ENCODE measurements at regions not wholly inside any gene's neighbourhood (a gene's known extent, or its start where the extent isn't known, plus 50 kb on each side); places are given as distances from the start of the nearest gene placed in this dataset.

GRCh38 chr3:177318559-177318958 lies 121.3 kb upstream of the TBL1XR1 start:
- no peak for TF ChIP-seq ZNF274 (IDR thresholded peaks at IDR 0.05; ENCODE audit: low read depth, low read length)
- no peak overlapping the region for H3K4me3 ChIP-seq (ENCODE audit: low read length)

GRCh38 chr3:177320765-177321247 lies 123.5 kb upstream of the TBL1XR1 start:
- H3K4me3 ChIP-seq (ENCODE audit: low read length): no peak overlapping the region; the same call in 1 of the 2 replicates

GRCh38 chr3:177321819-177322218 lies 124.5 kb upstream of the TBL1XR1 start:
- H3K4me3 ChIP-seq (ENCODE audit: low read length): no peak overlapping the region; the same call in 1 of the 2 replicates
- no peak for TF ChIP-seq ZNF274 (IDR thresholded peaks at IDR 0.05; ENCODE audit: low read depth, low read length)

More at GRCh38 chr3:177320765-177321247, 123.5 kb upstream of the TBL1XR1 start:
- TF ChIP-seq ZNF274 (IDR thresholded peaks at IDR 0.05; ENCODE audit: low read depth, low read length): no peak

DNA sequence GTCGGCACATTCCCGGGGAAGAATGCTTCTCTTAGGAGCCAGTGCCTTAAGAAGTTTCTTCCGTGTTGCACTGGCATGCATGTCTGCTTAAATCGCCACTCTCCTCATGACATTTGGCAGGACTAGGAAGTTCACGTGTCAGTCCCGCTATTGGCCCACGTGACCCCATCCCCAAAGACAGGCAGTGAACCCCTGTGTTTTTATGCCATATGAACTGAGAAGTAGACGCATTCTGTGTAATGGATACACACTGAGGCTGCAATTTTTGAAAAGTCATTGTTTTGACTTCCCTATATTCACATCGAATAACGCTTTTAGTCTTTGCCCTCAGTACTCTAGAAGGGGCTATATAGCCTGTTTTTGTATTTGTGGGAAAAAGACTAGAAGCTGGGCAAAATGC lies 125.6 kb upstream of the TBL1XR1 start:
- H3K4me3 ChIP-seq (ENCODE audit: low read length): no peak overlapping the region
- no peak for TF ChIP-seq ZNF274 (IDR thresholded peaks at IDR 0.05; ENCODE audit: low read depth, low read length)

GRCh38 chr3:177329854-177330253 lies 132.6 kb upstream of the TBL1XR1 start:
- no peak overlapping the region for H3K4me3 ChIP-seq (ENCODE audit: low read length)
- no peak for TF ChIP-seq ZNF274 (IDR thresholded peaks at IDR 0.05; ENCODE audit: low read depth, low read length)

- no peak for TF ChIP-seq ZNF274 (IDR thresholded peaks at IDR 0.05; ENCODE audit: low read depth, low read length)
- no peak overlapping the region for H3K4me3 ChIP-seq (ENCODE audit: low read length)
Measured at GRCh38 chr3:177330779-177331178, 133.5 kb upstream of the TBL1XR1 start.

DNA sequence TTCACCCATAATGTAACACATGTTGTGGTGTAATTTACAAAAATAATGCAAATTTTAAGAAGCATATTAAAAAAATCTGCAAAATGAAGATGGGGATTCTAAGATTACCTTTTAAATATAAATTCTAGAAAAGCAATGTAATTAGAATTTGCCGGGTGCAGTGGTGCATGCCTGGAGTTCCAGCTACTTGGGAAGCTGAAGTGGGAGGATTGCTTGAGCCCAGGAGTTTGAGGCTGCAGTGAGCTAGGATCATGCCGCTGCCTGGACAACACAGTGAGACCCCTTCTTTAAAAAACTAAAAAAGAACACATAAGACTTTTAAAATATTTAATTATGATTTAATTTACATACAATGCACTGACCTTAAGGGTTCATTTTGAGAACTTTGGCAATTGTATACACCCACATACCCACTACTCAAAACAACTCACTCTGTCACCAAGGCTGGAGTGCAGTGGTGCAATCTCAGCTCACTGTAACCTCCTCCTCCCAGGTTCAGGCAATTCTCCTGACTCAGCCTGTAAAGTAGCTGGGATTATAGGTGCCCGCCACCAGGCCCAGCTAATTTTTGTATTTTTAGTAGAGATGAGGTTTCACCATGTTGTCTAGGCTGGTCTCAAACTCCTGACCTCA lies 134.0 kb upstream of the TBL1XR1 start:
- no peak overlapping the region for H3K4me3 ChIP-seq (ENCODE audit: low read length)
- no peak for TF ChIP-seq ZNF274 (IDR thresholded peaks at IDR 0.05; ENCODE audit: low read depth, low read length)

DNA sequence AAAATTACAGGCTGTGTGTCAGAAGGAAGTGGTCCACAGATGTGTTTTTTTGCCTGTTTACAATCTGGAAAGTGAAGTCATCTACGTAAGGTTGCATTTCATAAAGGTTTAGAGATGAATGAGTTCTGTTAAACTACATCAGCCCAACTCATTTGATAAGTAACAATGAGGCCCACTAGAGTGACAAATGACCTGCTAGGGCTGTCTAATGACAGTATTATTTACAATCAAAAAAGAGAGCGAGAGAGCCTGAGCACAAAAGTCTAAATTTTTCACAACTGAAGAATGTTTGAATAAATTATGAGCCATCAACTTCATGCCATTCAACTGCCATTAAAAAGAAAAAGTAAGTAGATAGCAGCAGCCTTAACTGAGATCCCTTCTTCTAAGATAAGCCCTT lies 135.7 kb upstream of the TBL1XR1 start:
- TF ChIP-seq ZNF274 (IDR thresholded peaks at IDR 0.05; ENCODE audit: low read depth, low read length): no peak
- H3K4me3 ChIP-seq (ENCODE audit: low read length): no peak overlapping the region

DNA sequence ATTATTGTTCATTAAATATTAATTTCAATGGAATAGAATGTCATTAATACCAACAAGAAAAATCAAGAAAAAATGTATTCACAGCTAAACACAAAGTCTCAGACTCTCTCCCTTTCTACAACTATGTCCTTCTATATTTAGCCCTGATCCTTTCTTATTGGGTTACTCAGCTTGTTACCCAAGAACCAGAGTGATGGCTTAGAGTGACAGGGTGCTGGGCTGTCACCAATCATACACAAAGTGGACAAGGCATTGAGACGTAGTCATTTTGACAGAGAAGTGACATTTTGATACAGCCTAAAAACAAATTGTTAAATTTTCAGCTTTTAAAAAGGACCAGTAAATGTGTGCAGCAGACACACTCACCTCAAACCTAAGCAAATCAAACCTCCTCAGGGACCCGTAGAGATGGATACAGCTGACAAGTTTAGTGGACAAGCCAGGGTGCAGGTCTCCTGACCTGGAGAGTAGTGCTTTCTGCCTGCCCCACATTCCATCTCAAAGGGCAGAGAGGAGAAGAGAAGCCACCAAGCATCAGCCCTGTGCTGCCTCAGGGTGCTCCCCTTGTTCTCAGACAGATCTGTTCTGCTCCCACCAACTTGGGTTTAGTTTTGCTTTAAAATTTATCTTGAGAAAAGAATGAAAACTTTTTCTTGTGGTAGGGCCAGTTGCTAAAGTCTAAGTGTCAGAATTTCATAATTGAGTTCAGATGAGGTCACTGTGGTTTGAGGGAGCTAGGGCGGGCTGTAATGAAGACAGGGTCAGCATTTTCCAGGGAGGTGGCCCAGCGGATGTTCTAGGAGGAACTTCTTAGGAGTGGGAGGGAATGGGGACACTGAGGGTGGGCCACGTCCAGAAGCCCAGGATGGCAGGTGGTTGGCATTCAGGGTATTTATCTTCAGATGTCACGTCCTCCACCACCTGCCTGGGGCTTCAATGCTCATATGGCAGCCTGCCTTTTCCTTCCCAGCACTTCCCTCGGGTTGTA lies 136.5 kb upstream of the TBL1XR1 start:
- no peak overlapping the region for H3K4me3 ChIP-seq (ENCODE audit: low read length)
- no peak for TF ChIP-seq ZNF274 (IDR thresholded peaks at IDR 0.05; ENCODE audit: low read depth, low read length)

DNA sequence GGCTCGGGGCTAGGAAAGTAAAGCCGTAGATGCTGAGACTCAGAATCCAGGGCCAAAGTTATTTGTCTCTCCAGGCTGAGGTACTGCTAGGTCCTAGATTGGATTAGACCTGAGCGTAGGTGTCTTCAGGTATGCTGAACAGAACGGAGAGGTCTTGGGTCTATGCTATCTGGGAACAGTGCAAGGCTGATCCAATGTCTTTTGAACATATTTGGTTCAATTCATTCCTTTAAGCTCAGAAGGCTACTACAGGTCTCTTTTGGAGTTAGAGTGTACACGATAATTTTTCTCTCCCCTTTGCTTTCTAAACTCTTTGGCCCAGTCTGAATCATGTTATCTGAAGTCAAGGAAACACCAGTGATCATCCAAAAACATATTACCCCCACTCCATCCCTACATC lies 137.5 kb upstream of the TBL1XR1 start:
- no peak for TF ChIP-seq ZNF274 (IDR thresholded peaks at IDR 0.05; ENCODE audit: low read depth, low read length)
- no peak overlapping the region for H3K4me3 ChIP-seq (ENCODE audit: low read length)

DNA sequence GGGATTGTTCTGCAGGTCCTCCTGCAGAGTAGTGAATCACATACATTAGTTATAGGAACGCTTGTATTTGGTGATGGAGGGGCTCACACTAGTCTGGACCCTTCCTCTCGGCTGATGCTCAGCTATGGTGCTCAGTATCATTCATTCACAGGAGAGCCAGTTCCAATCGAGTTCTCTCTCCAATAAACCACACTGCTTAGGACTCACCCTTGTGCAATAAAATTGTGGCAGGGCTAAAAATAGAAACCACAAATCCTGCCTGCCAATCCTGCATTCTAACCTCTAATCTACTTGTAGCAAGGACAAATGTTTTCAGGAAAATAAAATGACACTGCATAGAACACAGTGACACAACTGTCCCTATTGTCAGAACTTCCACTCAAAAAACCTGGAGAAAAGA lies 138.4 kb upstream of the TBL1XR1 start:
- H3K4me3 ChIP-seq (ENCODE audit: low read length): no peak overlapping the region
- TF ChIP-seq ZNF274 (IDR thresholded peaks at IDR 0.05; ENCODE audit: low read depth, low read length): no peak

GRCh38 chr3:177336873-177337450 lies 139.7 kb upstream of the TBL1XR1 start:
- no peak overlapping the region for H3K4me3 ChIP-seq (ENCODE audit: low read length)

GRCh38 chr3:177337541-177338331 lies 140.5 kb upstream of the TBL1XR1 start:
- no peak overlapping the region for H3K4me3 ChIP-seq (ENCODE audit: low read length)
- no peak for TF ChIP-seq ZNF274 (IDR thresholded peaks at IDR 0.05; ENCODE audit: low read depth, low read length)

More at GRCh38 chr3:177336873-177337450, 139.7 kb upstream of the TBL1XR1 start:
- no peak for TF ChIP-seq ZNF274 (IDR thresholded peaks at IDR 0.05; ENCODE audit: low read depth, low read length)

Measured in GM08714 (cell line).